ENCODE measurements at regions not wholly inside any gene's neighbourhood (a gene's known extent, or its start where the extent isn't known, plus 50 kb on each side); places are given as distances from the start of the nearest gene placed in this dataset.

GRCh38 chr3:182530316-182530715 lies 263.0 kb upstream of the ATP11B start:
- Histone ChIP-seq H2AFZ (peak overlapping the region; percentile 52; the same call in 1 of the 2 replicates), H4K20me1 (ENCODE audit: insufficient read depth) (no peaks in the 10 kb centered on the region), H3K27ac (no peak overlapping the region), H3K9me2 (ENCODE audit: insufficient read depth) (no peaks in the 10 kb centered on the region), H3F3A (ENCODE audit: insufficient read depth, low read depth) (no peaks in the 10 kb centered on the region), H3K27me3 (ENCODE audit: insufficient read depth, low read depth) (no peaks in the 10 kb centered on the region), H3K36me3 (ENCODE audit: low read depth) (no peaks in the 10 kb centered on the region), H3K4me3 (no peak overlapping the region), H3K4me1 (replicated peaks; ENCODE audit: insufficient read depth) (peaks cover 11% of the 10 kb centered on the region), H3K4me2 (no peak overlapping the region), H3K9me3 (ENCODE audit: insufficient read depth, low read depth) (no peaks in the 10 kb centered on the region), H3K79me2 (ENCODE audit: low read depth) (no peaks in the 10 kb centered on the region)
- intact Hi-C loops (cut with micrococcal nuclease; ENCODE audit: unreplicated experiment) = loop anchor here (5.0 kb wide), 1 partner anchor 77 kb away; no protein-coding TSS in a partner anchor
- ChIA-PET POLR2A (ENCODE audit: unreplicated experiment) (no interaction called here), CTCF (no interaction called here)
- TF ChIP-seq, protein P1, sequence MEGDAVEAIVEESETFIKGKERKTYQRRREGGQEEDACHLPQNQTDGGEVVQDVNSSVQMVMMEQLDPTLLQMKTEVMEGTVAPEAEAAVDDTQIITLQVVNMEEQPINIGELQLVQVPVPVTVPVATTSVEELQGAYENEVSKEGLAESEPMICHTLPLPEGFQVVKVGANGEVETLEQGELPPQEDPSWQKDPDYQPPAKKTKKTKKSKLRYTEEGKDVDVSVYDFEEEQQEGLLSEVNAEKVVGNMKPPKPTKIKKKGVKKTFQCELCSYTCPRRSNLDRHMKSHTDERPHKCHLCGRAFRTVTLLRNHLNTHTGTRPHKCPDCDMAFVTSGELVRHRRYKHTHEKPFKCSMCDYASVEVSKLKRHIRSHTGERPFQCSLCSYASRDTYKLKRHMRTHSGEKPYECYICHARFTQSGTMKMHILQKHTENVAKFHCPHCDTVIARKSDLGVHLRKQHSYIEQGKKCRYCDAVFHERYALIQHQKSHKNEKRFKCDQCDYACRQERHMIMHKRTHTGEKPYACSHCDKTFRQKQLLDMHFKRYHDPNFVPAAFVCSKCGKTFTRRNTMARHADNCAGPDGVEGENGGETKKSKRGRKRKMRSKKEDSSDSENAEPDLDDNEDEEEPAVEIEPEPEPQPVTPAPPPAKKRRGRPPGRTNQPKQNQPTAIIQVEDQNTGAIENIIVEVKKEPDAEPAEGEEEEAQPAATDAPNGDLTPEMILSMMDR (conservative IDR thresholded peaks at IDR 0.05) = no peak
- TF ChIP-seq EZH2 (IDR thresholded peaks at IDR 0.05; ENCODE audit: low read depth) = no peak
- no peak for DNase-seq
- no TSS peak for BruUV-seq (replicated peaks)

DNA sequence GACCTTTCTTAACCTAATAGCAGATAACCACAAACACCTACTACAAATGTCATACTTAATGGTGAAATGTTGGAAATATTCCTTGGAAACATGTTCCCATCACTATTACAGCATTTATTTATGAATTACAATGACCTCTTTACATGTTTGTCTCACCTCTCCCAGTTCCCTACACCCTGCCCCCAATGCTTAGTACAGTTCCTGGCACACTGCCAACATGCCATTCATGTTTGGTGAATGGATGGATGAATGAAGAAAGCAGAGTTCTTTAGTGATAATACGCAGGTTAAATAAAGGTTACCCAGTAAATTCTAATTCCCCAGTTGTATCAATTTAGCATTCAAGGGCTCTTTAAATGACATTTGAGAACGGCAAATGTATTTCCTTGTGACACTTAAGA lies 259.9 kb upstream of the ATP11B start:
- intact Hi-C loops (cut with micrococcal nuclease; ENCODE audit: unreplicated experiment) = loop anchor here (5.0 kb wide), 1 partner anchor 74 kb away; no protein-coding TSS in a partner anchor
- Histone ChIP-seq H3K4me1 (replicated peaks; ENCODE audit: insufficient read depth) (peaks cover 11% of the 10 kb centered on the region), H3K9me3 (ENCODE audit: insufficient read depth, low read depth) (no peaks in the 10 kb centered on the region), H3K4me2 (no peak overlapping the region), H3K27ac (no peak overlapping the region), H3F3A (ENCODE audit: insufficient read depth, low read depth) (no peaks in the 10 kb centered on the region), H4K20me1 (ENCODE audit: insufficient read depth) (no peaks in the 10 kb centered on the region), H3K27me3 (ENCODE audit: insufficient read depth, low read depth) (no peaks in the 10 kb centered on the region), H2AFZ (no peak overlapping the region), H3K79me2 (ENCODE audit: low read depth) (no peaks in the 10 kb centered on the region), H3K36me3 (ENCODE audit: low read depth) (no peaks in the 10 kb centered on the region), H3K9me2 (ENCODE audit: insufficient read depth) (no peaks in the 10 kb centered on the region), H3K4me3 (no peak overlapping the region)
- peak in 1 of 2 experiments; percentile 44 for DNase-seq
- BruUV-seq (replicated peaks) = no TSS peak
- ChIA-PET CTCF (no interaction called here), POLR2A (ENCODE audit: unreplicated experiment) (no interaction called here)
- TF ChIP-seq, protein P1 (conservative IDR thresholded peaks at IDR 0.05) = no peak
- TF ChIP-seq EZH2 (IDR thresholded peaks at IDR 0.05; ENCODE audit: low read depth) = no peak

DNA sequence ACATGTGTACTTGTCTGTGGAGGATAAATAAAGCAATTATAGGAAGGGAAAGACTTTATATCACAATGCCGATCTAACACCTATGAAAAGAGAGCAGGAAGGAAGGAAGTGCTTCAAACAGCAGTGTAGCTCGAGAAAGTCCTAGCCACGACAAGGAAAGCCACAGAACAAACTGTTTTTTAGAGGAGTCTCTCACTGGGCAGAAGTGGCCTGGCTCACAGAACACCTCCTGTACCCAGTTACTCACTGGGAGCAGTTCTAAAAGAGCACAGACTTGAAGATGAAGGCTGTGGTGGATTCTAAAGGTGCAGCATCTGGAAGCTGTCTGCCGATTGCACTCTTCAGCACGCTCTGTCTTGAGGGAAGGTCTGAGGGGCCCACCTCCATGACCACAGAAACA lies 248.8 kb upstream of the ATP11B start:
- no peaks in the 10 kb centered on the region for H4K20me1 ChIP-seq (ENCODE audit: insufficient read depth)
- BruUV-seq (replicated peaks) = no TSS peak
- intact Hi-C loops (cut with micrococcal nuclease; ENCODE audit: unreplicated experiment) = no loop called here
- no peaks in the 10 kb centered on the region for H3K27me3 ChIP-seq (ENCODE audit: insufficient read depth, low read depth)
- H3K4me2 ChIP-seq = no peak overlapping the region
- no peaks in the 10 kb centered on the region for H3K36me3 ChIP-seq (ENCODE audit: low read depth)
- no peak overlapping the region for H2AFZ ChIP-seq
- H3K4me1 ChIP-seq (replicated peaks; ENCODE audit: insufficient read depth) = no peaks in the 10 kb centered on the region
- no peak overlapping the region for H3K4me3 ChIP-seq
- TF ChIP-seq EZH2 (IDR thresholded peaks at IDR 0.05; ENCODE audit: low read depth) = no peak
- TF ChIP-seq, protein P1 (conservative IDR thresholded peaks at IDR 0.05) = no peak
- ChIA-PET POLR2A (ENCODE audit: unreplicated experiment) (interaction anchor here (0.6 kb wide), 1 partner anchor 967 kb away, joined by 3 read pairs; no protein-coding TSS in a partner anchor), CTCF (no interaction called here)
- no peak overlapping the region for H3K27ac ChIP-seq
- DNase-seq = no peak
- no peaks in the 10 kb centered on the region for H3K79me2 ChIP-seq (ENCODE audit: low read depth)
- no peaks in the 10 kb centered on the region for H3F3A ChIP-seq (ENCODE audit: insufficient read depth, low read depth)
- no peaks in the 10 kb centered on the region for H3K9me3 ChIP-seq (ENCODE audit: insufficient read depth, low read depth)
- no peaks in the 10 kb centered on the region for H3K9me2 ChIP-seq (ENCODE audit: insufficient read depth)

Measured in PC-9 (cell line).